ENCODE measurements at regions not wholly inside any gene's neighbourhood (a gene's known extent, or its start where the extent isn't known, plus 50 kb on each side); places are given as distances from the start of the nearest gene placed in this dataset.

DNA sequence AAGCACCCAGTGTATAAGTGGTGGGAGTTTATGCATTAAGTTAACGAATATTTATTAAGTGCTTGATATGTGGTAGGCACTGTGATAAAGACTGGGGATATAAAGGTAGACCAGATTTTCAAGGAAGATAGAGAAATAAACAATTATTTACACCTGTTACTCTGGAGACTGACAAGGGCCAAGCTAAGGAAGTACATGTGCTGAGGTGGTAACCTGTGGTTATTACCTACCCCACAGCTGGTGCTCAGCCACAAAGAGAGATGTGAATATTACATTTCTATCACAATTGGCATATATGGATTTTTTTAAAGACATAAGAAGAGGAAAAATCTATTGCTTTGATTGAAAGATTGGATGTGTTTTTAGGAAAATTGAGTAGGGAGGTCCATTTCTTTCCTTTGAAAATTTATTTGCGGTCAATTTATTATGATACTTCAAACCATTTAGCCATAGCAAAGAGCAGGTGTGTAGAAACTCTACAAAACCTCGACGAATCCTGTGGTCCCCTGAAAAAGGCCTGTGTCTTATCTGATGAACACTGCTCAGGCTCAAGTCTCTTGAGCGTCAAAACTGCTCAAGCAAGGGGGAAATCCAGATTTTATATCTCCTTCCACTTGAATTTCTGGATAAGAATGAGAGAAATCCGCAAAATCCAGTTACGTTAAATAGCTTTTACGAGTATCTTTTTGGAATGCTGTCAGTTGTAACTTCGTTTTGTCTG is 217.7 kb upstream of the HAND2 start:
- Histone ChIP-seq H3K27me3 (ENCODE audit: insufficient read depth, low read depth, severe bottlenecking) (no peaks in the 10 kb centered on the region), H3K4me3 (ENCODE audit: low read depth, low read length) (no peak overlapping the region), H3K36me3 (no peaks in the 10 kb centered on the region), H3K9me3 (ENCODE audit: severe bottlenecking) (peaks cover 3% of the 10 kb centered on the region), H3K27ac (no peak overlapping the region)
- no peak for DNase-seq
- TF ChIP-seq, protein P1, sequence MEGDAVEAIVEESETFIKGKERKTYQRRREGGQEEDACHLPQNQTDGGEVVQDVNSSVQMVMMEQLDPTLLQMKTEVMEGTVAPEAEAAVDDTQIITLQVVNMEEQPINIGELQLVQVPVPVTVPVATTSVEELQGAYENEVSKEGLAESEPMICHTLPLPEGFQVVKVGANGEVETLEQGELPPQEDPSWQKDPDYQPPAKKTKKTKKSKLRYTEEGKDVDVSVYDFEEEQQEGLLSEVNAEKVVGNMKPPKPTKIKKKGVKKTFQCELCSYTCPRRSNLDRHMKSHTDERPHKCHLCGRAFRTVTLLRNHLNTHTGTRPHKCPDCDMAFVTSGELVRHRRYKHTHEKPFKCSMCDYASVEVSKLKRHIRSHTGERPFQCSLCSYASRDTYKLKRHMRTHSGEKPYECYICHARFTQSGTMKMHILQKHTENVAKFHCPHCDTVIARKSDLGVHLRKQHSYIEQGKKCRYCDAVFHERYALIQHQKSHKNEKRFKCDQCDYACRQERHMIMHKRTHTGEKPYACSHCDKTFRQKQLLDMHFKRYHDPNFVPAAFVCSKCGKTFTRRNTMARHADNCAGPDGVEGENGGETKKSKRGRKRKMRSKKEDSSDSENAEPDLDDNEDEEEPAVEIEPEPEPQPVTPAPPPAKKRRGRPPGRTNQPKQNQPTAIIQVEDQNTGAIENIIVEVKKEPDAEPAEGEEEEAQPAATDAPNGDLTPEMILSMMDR (IDR thresholded peaks at IDR 0.05; ENCODE audit: low read depth, low read length), result no peak

DNA sequence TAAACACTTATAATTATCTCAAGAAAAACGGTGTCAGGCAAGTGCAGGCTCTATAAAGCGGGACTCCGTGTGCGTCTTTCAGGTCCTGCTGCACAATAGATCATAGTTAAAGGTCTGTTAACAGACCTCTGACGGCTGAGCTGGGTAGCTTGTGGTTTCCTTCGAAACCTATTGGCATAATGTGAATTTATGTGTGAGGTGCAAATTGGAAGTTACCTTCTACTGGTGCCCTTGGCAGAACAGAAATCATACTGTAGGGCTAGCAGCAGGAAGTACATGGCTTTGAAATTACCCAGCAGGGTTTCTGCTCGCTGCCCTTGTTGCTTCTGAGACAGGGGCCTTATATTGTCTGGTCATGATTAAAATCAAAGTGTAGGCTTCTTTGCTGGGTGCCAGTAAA is 216.4 kb upstream of the HAND2 start:
- no peak overlapping the region for H3K4me3 ChIP-seq (ENCODE audit: low read depth, low read length)
- no peaks in the 10 kb centered on the region for H3K27me3 ChIP-seq (ENCODE audit: insufficient read depth, low read depth, severe bottlenecking)
- H3K36me3 ChIP-seq, result no peaks in the 10 kb centered on the region
- TF ChIP-seq, protein P1 (IDR thresholded peaks at IDR 0.05; ENCODE audit: low read depth, low read length), result no peak
- DNase-seq, result no peak
- H3K27ac ChIP-seq, result no peak overlapping the region
- peaks cover 3% of the 10 kb centered on the region for H3K9me3 ChIP-seq (ENCODE audit: severe bottlenecking)

DNA sequence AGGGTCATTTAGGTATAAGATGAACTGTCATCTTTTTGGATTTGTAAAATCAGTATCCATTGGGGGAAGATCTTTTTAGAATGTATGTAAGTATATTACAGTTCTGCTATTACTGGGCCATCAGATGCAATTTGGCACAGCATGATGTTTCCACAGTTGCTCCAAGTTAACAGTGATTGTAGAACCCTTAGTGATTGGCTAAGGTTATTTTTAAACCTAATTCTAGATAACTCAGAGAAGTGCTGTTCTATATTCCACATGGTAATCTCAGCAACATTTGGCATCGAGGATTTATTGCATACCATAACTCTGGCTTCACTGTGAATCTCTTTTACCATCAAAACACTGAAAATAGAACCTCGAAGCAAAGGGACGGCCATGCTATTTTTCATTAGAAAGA is 215.7 kb upstream of the HAND2 start:
- Histone ChIP-seq H3K4me3 (ENCODE audit: low read depth, low read length) (no peak overlapping the region), H3K36me3 (no peaks in the 10 kb centered on the region), H3K27ac (no peak overlapping the region), H3K9me3 (ENCODE audit: severe bottlenecking) (peaks cover 3% of the 10 kb centered on the region), H3K27me3 (ENCODE audit: insufficient read depth, low read depth, severe bottlenecking) (no peaks in the 10 kb centered on the region)
- no peak for DNase-seq
- TF ChIP-seq, protein P1 (IDR thresholded peaks at IDR 0.05; ENCODE audit: low read depth, low read length), result no peak

DNA sequence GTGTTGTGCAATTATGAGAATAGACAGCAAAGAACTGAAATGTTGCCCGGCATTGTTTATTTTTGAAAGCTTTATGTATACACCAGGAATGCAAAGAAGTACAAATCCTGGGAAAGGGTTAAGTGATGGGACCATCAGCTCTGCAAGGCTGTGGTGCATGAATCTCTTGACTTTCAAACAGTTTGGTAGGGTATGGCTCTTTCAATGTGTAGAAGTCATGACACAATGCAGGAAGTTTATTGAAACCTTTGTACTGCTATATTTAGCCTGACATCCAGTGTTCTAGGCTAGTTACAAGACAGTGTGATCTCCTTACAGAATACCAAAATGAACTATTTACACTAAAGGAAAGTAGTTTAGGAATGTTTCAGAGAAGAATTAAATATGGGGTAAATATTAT is 206.8 kb upstream of the HAND2 start:
- Histone ChIP-seq H3K4me3 (ENCODE audit: low read depth, low read length) (no peak overlapping the region), H3K27me3 (ENCODE audit: insufficient read depth, low read depth, severe bottlenecking) (no peaks in the 10 kb centered on the region), H3K36me3 (no peaks in the 10 kb centered on the region), H3K9me3 (ENCODE audit: severe bottlenecking) (no peaks in the 10 kb centered on the region), H3K27ac (no peak overlapping the region)
- DNase-seq, result no peak
- TF ChIP-seq, protein P1 (IDR thresholded peaks at IDR 0.05; ENCODE audit: low read depth, low read length), result no peak

DNA sequence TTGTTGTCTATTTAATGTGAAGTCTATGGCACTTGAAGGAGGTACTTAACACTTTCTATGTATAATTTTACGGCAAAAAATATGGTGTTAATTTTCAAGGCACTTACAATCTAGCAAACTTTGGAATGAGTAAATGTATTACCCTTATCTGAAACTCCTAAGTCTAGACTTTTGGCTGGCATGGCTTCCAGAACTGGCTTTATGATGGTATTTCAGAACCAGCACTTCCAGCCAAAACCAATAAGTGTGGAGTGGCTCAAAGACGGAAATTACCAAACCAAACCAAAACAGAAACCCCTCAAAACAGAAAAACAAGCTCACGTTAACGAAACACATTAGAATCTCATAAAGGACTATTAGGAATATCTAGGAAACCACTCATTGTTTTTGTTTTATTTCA is 205.6 kb upstream of the HAND2 start:
- DNase-seq, result no peak
- Histone ChIP-seq H3K27me3 (ENCODE audit: insufficient read depth, low read depth, severe bottlenecking) (no peaks in the 10 kb centered on the region), H3K27ac (no peak overlapping the region), H3K4me3 (ENCODE audit: low read depth, low read length) (no peak overlapping the region), H3K9me3 (ENCODE audit: severe bottlenecking) (no peaks in the 10 kb centered on the region), H3K36me3 (no peaks in the 10 kb centered on the region)
- TF ChIP-seq, protein P1 (IDR thresholded peaks at IDR 0.05; ENCODE audit: low read depth, low read length), result no peak

DNA sequence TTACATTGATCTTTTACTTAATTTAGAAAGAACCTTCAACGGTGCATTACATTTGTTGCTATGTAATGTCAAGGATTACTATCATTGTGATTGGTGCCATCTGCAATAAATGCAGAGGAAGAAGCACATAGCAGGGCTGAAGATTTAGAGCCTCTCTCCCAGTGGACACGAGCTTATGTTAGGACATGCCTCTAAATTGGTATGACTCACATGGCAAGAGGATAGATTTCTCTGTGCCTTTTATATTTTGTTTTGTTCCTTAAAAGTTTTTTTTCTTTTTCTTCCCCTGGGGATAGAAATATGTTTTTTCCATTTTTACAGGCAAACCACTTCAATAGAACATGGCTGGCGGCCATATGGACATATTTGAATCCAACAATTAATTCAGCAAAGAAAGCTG is 205.0 kb upstream of the HAND2 start:
- Histone ChIP-seq H3K27me3 (ENCODE audit: insufficient read depth, low read depth, severe bottlenecking) (no peaks in the 10 kb centered on the region), H3K36me3 (no peaks in the 10 kb centered on the region), H3K27ac (no peak overlapping the region), H3K9me3 (ENCODE audit: severe bottlenecking) (no peaks in the 10 kb centered on the region), H3K4me3 (ENCODE audit: low read depth, low read length) (no peak overlapping the region)
- DNase-seq, result no peak
- TF ChIP-seq, protein P1 (IDR thresholded peaks at IDR 0.05; ENCODE audit: low read depth, low read length), result no peak
